Spinal cord (tissue), 9 donors: ENCODE measurements at regions not wholly inside any gene's neighbourhood (a gene's known extent, or its start where the extent isn't known, plus 50 kb on each side); places are given as distances from the start of the nearest gene placed in this dataset.

Source experiments
- DNase-seq, 6 donors: peaks; one replicate each; pipeline versions ENCODE4 v3.0.0 to v3.0.0-alpha.2; 2013 to 2015; ENCODE audit warnings: low spot score in 6 of 6, low read depth in 4 of 6
- H3K27ac ChIP-seq: one replicate; pipeline ENCODE4 v1.5.1; 2013; ENCODE audit warnings: low read depth, low read length, control low read depth
- H3K27me3 ChIP-seq: one replicate; pipeline ENCODE4 v1.6.1; 2013; ENCODE audit warnings: low read length; ENCODE audit not compliant: control insufficient read depth, insufficient read depth
- H3K36me3 ChIP-seq: one replicate; pipeline ENCODE4 v1.6.1; 2013; ENCODE audit warnings: low read length; ENCODE audit not compliant: control insufficient read depth, insufficient read depth
- H3K4me1 ChIP-seq: one replicate; pipeline ENCODE4 v1.6.1; 2013; ENCODE audit warnings: low read length; ENCODE audit not compliant: control insufficient read depth, insufficient read depth
- H3K4me3 ChIP-seq: one replicate; pipeline ENCODE4 v1.5.1; 2013; ENCODE audit warnings: low read depth, low read length, control low read depth
- H3K9me3 ChIP-seq: one replicate; pipeline ENCODE4 v1.6.1; 2013; ENCODE audit warnings: low read length; ENCODE audit not compliant: control insufficient read depth, insufficient read depth
- WGBS: methylation state at CpG from one replicate; pipeline ENCODE4 v1.1.5; 2013; ENCODE audit warnings: missing lambda C conversion rate; ENCODE audit not compliant: insufficient coverage; 5-methylcytosine and 5-hydroxymethylcytosine counted together
- donor health status: healthy.

DNA sequence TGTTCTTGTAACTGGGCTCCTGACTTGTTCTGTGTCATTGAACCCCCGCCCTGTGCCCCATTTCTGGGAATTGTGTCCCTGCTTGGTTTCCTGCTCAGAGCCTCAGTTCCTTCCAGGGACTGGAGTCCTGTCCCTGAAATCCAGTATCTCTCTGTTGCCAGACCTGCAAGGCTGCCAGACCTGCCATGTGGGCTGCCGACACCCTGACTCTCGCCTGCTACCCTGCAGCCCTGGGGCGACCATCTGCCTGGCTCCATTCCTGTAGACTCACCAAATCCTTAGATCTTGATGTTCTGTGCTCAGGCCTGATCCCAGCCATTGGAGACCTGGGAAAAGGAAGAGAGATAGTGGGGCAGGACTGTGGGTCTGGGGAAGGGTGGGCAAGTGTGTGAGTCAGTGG, 383.3 kb upstream of the PROX1 start:
- no peak overlapping the region for H3K27ac ChIP-seq
- H3K4me1 ChIP-seq, result no peaks in the 10 kb centered on the region
- H3K27me3 ChIP-seq, result no peaks in the 10 kb centered on the region
- no peak overlapping the region for H3K4me3 ChIP-seq
- no peaks in the 10 kb centered on the region for H3K36me3 ChIP-seq
- DNase-seq, result no peak
- no peaks in the 10 kb centered on the region for H3K9me3 ChIP-seq
- WGBS, result 98% methylated on average over 4 of the region's 4 CpGs

- H3K4me1 ChIP-seq, result no peaks in the 10 kb centered on the region
- H3K4me3 ChIP-seq, result no peak overlapping the region
- 73% methylated on average over 9 of the region's 9 CpGs for WGBS
- H3K9me3 ChIP-seq, result no peaks in the 10 kb centered on the region
- H3K27me3 ChIP-seq, result no peaks in the 10 kb centered on the region
- no peak overlapping the region for H3K27ac ChIP-seq
- DNase-seq, result no peak
- no peaks in the 10 kb centered on the region for H3K36me3 ChIP-seq
Measured at GRCh38 chr1:213605732-213606131, 382.0 kb upstream of the PROX1 start.

DNA sequence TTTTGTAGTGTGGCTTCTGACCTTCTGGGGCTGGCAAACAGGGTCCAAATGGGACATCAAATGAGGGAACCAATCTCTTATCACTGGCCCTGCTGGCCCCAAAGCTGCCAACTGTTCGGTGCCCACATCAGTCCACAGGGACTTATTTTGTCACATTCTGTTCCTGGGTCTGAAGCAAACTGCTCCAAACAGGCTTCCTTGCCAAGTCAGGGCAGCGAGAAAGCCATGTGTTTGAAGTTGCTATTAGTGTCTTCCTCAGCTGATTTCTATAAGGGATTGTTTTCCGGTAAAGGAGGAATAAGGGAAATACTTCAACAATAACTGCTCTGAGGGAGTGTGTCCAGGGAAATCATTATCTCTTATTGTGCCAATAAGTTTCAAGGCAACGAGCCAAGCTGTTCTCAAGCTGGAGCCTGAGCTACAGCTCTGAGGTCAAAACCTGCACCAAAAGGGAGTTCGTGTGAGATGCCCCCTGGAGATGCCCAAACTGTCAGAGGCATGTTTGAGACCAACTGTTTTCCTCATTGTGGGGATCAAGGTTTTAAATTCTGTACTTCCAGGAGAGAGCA, 381.4 kb upstream of the PROX1 start:
- Histone ChIP-seq H3K27me3 (no peaks in the 10 kb centered on the region), H3K27ac (no peak overlapping the region), H3K36me3 (no peaks in the 10 kb centered on the region), H3K4me1 (no peaks in the 10 kb centered on the region), H3K4me3 (no peak overlapping the region), H3K9me3 (no peaks in the 10 kb centered on the region)
- 46% methylated on average over 3 of the region's 5 CpGs for WGBS
- peak in 1 of 6 donors; percentile 71 for DNase-seq

- Histone ChIP-seq H3K4me1 (no peaks in the 10 kb centered on the region), H3K27ac (no peak overlapping the region), H3K36me3 (no peaks in the 10 kb centered on the region), H3K9me3 (no peaks in the 10 kb centered on the region), H3K4me3 (no peak overlapping the region), H3K27me3 (no peaks in the 10 kb centered on the region)
- DNase-seq, result no peak
- 92% methylated on average over 1 of the region's 2 CpGs for WGBS
Measured at GRCh38 chr1:213613549-213613948, 374.2 kb upstream of the PROX1 start.

- Histone ChIP-seq H3K4me3 (no peak overlapping the region), H3K27me3 (no peaks in the 10 kb centered on the region), H3K36me3 (no peaks in the 10 kb centered on the region), H3K27ac (no peak overlapping the region), H3K9me3 (no peaks in the 10 kb centered on the region), H3K4me1 (no peaks in the 10 kb centered on the region)
- WGBS, result 71% methylated on average over 4 of the region's 4 CpGs
- peak in 1 of 6 donors; percentile 21 for DNase-seq
Measured at GRCh38 chr1:213615226-213615916, 372.4 kb upstream of the PROX1 start.

DNA sequence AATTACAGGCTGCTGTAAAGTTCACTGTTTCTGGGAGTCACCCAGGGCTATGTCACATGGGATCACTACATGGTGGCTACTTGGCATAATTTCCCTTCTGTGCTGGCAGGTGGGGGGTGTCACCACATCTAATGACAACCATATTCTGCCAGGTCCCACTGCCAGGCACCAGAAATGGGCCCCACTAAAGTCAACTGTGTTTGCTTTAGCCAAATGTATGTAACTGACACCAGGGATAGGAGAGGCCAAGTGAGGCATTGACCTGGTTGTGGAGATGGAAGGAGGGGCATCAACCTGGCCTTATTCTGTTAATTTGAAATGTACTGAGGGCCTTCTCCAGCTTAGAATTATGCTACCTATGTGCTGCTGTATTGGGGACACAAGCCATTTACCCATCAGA, 370.6 kb upstream of the PROX1 start:
- Histone ChIP-seq H3K4me3 (no peak overlapping the region), H3K4me1 (no peaks in the 10 kb centered on the region), H3K27me3 (no peaks in the 10 kb centered on the region), H3K36me3 (no peaks in the 10 kb centered on the region), H3K9me3 (no peaks in the 10 kb centered on the region), H3K27ac (no peak overlapping the region)
- DNase-seq, result no peak

GRCh38 chr1:213618094-213618493, 369.7 kb upstream of the PROX1 start:
- H3K4me3 ChIP-seq, result no peak overlapping the region
- no peaks in the 10 kb centered on the region for H3K36me3 ChIP-seq
- no peaks in the 10 kb centered on the region for H3K27me3 ChIP-seq
- no CpG with 5 or more reads among the region's 1 CpG for WGBS
- no peaks in the 10 kb centered on the region for H3K9me3 ChIP-seq
- no peak overlapping the region for H3K27ac ChIP-seq
- no peaks in the 10 kb centered on the region for H3K4me1 ChIP-seq
- no peak for DNase-seq

- DNase-seq, result no peak
- H3K4me3 ChIP-seq, result no peak overlapping the region
- no CpG with 5 or more reads among the region's 1 CpG for WGBS
- no peaks in the 10 kb centered on the region for H3K27me3 ChIP-seq
- no peaks in the 10 kb centered on the region for H3K4me1 ChIP-seq
- H3K27ac ChIP-seq, result no peak overlapping the region
- H3K36me3 ChIP-seq, result no peaks in the 10 kb centered on the region
- H3K9me3 ChIP-seq, result no peaks in the 10 kb centered on the region
Measured at GRCh38 chr1:213619026-213619425, 368.7 kb upstream of the PROX1 start.

GRCh38 chr1:213621077-213621476, 366.7 kb upstream of the PROX1 start:
- no peak overlapping the region for H3K4me3 ChIP-seq
- no peaks in the 10 kb centered on the region for H3K36me3 ChIP-seq
- WGBS, result 73% methylated on average over 6 of the region's 6 CpGs
- H3K9me3 ChIP-seq, result no peaks in the 10 kb centered on the region
- H3K27ac ChIP-seq, result no peak overlapping the region
- H3K27me3 ChIP-seq, result no peaks in the 10 kb centered on the region
- no peak for DNase-seq
- no peaks in the 10 kb centered on the region for H3K4me1 ChIP-seq

DNA sequence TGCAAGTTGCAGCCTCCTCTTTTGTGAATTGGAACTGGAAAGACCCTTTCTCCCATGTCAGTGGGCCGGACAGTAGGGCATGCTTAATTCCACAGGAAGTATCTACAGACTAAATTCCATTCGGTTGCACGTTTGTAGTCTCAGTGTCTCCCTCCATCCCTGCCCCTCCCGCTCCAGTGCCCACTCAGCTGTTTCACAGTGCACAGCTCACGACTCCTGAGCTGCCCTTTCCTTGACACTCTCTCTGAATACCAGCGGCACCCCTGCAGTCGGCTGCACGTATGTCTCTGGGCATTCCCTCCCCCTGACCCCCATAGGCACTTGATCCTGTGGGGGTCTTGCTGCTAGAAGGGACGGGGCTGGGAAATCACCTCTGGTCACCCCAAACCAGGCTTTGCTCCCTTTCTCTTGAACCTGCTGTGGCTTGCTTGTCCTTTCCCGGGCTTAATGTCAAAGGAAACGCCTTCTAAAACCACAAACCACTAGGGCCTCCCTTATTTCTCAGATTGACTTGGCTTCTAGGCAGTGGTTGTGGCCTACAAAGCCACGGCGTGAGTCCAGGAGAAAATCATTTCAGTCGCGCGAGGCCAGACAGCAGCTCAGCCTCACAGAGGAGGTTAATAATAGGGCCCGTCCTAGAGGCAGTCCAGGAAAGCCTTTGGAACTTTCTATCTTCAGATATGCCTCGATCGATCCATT, 365.3 kb upstream of the PROX1 start:
- Histone ChIP-seq H3K4me1 (no peaks in the 10 kb centered on the region), H3K27ac (no peak overlapping the region), H3K9me3 (no peaks in the 10 kb centered on the region), H3K27me3 (no peaks in the 10 kb centered on the region), H3K4me3 (no peak overlapping the region), H3K36me3 (no peaks in the 10 kb centered on the region)
- 65% methylated on average over 17 of the region's 19 CpGs for WGBS
- no peak for DNase-seq
